GM21619 (cell line): ENCODE measurements at regions not wholly inside any gene's neighbourhood (a gene's known extent, or its start where the extent isn't known, plus 50 kb on each side); places are given as distances from the start of the nearest gene placed in this dataset.
A peak's percentile ranks its signal among the peaks of the same experiment; 100 is the strongest.

Experiments
- ATAC-seq: cut with Tn5 transposase; IDR thresholded peaks from one replicate; pipeline ENCODE4 v1.9.1; 2021; ENCODE audit not compliant: unreplicated experiment

DNA sequence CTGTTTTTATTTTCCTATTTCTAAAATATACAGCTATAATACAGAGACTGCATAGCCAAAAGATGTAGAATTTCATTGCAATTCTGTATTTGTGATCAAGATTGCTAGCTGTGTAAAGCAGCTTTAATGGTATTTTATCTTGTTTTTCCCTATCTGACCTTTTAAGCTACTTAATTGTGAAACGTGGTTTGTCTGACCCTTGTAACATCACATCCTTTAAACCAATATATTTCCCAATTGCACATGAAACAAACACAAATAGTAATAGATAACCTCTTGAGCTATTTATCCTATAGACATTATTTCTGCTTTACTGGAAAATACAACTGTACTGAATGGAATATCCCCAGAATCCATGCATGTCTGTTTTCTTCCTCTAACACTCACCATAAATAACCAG, 112.2 kb upstream of the PLPPR4 start:
- ATAC-seq, result no peak

DNA sequence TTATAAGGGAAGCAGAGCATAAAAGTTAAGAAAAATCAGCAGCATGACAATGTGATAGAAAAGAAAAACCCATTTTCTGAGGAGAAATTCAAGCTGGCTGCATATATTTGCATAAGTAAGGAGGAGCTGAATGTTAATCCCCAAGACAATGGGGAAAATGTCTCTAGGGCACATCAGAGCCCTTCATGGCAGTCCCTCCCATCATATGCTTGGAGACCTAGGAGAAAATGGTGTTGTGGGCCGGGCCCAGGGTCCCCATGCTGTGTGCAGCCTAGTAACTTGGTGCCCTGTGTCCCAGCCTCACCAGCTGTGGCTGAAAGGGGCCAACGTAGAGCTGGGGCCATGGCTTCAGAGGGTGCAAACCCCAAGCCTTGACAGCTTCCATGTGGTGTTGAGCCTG, 100.6 kb upstream of the PLPPR4 start:
- ATAC-seq, result no peak

GRCh38 chr1:99170516-99170915, 93.8 kb upstream of the PLPPR4 start:
- ATAC-seq, result no peak

DNA sequence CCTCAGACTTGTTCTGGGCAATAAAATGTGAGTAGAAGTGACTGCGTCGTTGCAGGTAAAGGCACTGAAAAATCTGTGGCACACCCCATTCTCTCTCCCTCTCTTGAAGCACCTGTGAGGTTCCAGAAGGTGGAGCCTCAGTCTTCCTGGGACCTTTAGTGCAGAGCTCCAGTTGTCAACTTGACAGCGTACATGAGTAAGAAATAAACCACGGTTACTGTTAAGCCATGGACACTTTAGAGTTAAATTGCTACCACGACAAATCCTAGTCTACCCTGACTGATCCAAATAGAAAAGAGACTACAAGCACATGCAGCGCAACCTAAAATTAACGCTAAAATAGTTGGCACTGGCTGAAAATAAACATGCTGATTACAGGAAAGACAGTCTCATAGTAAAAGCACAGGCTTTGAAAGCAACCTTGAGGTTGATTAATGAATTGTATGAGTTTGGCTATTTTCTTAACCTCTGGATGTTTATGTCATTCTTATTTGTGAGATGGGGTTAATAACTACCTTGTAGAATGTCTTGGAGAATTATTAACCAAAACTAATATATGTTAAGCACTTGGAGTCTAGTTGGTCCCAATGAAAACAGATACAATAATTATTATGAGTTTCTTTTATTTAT, 93.0 kb upstream of the PLPPR4 start:
- no peak for ATAC-seq

GRCh38 chr1:99173282-99173681, 91.0 kb upstream of the PLPPR4 start:
- ATAC-seq, result no peak

GRCh38 chr1:99173900-99174299, 90.4 kb upstream of the PLPPR4 start:
- no peak for ATAC-seq

DNA sequence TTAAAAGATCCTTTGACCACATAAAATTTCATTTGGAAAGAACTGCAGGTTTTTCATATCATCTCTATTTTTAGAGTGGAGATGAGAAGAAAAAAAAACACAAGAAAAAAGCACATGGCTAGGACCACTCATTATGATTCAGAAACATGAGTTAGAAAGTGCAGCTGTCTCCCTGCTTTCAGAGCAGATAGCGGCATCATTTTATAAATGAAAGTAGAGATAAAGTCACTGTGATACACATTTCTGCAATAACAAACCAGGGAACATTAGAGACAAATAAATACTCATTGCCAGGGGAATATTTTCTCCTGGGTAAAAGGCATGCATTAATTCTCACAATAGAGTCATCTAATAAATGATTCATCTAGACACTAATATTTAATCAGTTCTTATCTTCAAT, 87.5 kb upstream of the PLPPR4 start:
- ATAC-seq, result no peak

- no peak for ATAC-seq
Observed at GRCh38 chr1:99177465-99177864, 86.8 kb upstream of the PLPPR4 start.

DNA sequence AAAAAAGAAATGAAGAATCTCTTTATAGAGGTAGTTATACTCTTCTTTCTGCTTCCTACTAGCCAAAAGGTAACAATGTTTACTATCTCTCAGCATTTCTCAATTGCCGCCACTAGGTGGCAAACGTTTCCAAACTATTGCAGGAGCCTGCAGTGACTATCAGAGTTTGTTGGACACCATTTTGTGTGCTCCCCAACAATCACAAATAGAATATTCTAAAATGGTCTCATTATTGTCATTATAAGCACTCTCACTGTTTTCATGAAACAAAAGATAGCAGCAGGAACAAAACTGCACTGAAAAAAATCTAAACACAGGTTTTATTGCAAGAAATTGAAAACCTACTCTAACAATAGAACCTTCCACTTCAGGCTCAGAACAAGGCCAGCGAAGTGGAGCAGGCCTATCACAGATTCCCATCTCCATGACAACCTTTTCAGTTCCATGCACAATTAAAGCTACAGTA, 83.9 kb upstream of the PLPPR4 start:
- peak; percentile 99 for ATAC-seq

GRCh38 chr1:99180915-99181314, 83.4 kb upstream of the PLPPR4 start:
- no peak for ATAC-seq

DNA sequence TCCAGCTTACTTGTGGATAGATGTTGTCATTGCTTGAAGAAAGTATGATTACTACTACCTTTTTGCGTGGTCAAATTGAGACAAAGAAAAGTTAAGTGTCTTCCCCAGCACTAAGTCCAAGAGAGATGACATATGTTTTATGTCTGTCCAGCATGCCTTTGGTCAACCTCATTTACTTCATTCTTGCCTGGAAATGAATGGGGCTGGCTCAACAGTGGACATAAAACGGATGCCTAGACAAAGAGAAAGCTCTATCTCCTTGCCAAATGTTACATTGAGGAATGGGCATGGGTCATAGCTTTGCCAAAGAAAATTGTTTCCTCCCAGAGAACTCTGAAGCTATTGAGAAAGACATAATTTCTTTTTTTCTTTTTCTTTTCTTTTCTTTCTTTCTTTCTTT, 82.4 kb upstream of the PLPPR4 start:
- ATAC-seq, result no peak

DNA sequence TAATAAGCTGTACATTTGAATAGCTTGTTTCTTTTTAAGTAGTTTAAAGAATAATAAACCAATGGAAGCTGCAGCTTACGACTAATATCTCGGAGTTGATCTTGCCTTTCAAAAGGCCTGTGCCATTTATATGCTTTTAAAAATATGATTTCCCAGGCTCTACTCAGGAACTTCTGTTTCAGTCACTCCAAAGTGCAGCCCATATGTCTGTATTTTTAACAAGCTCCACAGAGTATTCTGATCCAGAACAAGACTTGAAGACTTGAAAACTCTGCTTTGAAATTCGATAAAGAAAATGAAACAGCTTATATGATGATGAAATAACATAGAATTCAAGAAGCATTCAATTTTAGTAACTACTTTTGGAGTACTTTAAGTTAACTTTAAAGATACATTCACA, 79.1 kb upstream of the PLPPR4 start:
- no peak for ATAC-seq

DNA sequence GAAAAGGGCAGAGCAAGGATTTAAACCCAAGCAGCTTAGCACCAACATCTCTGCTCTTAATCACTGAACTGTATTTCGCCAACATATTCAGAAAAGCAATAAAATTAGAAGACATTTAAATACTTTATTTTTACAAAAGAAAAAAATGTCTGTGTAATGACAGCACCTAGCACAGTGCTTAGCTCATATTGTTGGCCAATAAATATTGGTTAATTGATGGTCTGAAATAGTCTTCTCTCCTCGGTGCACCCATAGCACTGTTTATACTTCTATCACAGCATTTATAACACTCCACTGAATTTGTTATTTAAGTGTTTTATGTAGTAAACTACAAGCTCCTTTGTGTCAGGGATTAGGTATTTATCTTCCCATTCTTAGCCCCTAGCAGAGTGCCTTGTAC, 70.9 kb upstream of the PLPPR4 start:
- ATAC-seq, result no peak

- no peak for ATAC-seq
Observed at GRCh38 chr1:99198393-99198792, 65.9 kb upstream of the PLPPR4 start.

GRCh38 chr1:99207216-99207615, 57.1 kb upstream of the PLPPR4 start:
- ATAC-seq, result no peak
